ENCODE measurements at regions not wholly inside any gene's neighbourhood (a gene's known extent, or its start where the extent isn't known, plus 50 kb on each side); places are given as distances from the start of the nearest gene placed in this dataset.

- Histone ChIP-seq H3K4me3 (no peak overlapping the region), H3K4me1 (no peaks in the 10 kb centered on the region), H3K27ac (no peak overlapping the region), H3K36me3 (no peaks in the 10 kb centered on the region), H3K9me3 (no peaks in the 10 kb centered on the region), H3K27me3 (no peaks in the 10 kb centered on the region)
- TF ChIP-seq POLR2A (IDR thresholded peaks at IDR 0.05) = no peak
- TF ChIP-seq CTCF (IDR thresholded peaks at IDR 0.05) = no peak
- DNase-seq = no peak
These were observed 228.6 kb upstream of the MPDZ start for GRCh38 chr9:13508086-13508485.

GRCh38 chr9:13505797-13506196 lies 226.3 kb upstream of the MPDZ start:
- DNase-seq = no peak
- H3K36me3 ChIP-seq = no peaks in the 10 kb centered on the region
- H3K4me3 ChIP-seq = no peak overlapping the region
- no peaks in the 10 kb centered on the region for H3K9me3 ChIP-seq
- TF ChIP-seq POLR2A (IDR thresholded peaks at IDR 0.05) = no peak
- no peak for TF ChIP-seq CTCF (IDR thresholded peaks at IDR 0.05)
- no peaks in the 10 kb centered on the region for H3K27me3 ChIP-seq
- no peaks in the 10 kb centered on the region for H3K4me1 ChIP-seq
- H3K27ac ChIP-seq = no peak overlapping the region

GRCh38 chr9:13503599-13503998 lies 224.1 kb upstream of the MPDZ start:
- Histone ChIP-seq H3K36me3 (no peaks in the 10 kb centered on the region), H3K27ac (no peak overlapping the region), H3K27me3 (no peaks in the 10 kb centered on the region), H3K4me1 (no peaks in the 10 kb centered on the region), H3K9me3 (no peaks in the 10 kb centered on the region), H3K4me3 (no peak overlapping the region)
- no peak for DNase-seq
- TF ChIP-seq CTCF (IDR thresholded peaks at IDR 0.05) (no peak), POLR2A (IDR thresholded peaks at IDR 0.05) (no peak)

DNA sequence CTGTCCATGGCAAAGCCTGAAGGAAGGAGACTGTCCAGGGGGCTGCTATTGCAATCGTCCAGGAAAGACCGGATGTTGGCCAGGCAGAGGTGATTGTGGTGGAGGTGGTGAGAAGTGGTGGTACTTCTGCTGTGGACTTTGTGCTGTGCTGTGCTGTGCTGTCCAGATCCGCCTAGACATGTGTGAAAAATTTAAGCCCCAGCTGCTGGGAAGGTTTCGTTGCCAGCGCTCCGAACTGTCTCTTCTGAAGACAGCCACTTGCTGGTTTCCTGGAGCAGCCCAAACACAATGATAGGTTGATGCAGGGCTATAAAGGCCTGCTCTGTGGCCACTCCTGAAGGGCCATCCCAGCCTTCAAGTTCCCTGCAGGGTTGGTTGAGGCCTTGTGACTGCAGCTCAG lies 223.0 kb upstream of the MPDZ start:
- Histone ChIP-seq H3K4me1 (no peaks in the 10 kb centered on the region), H3K36me3 (no peaks in the 10 kb centered on the region), H3K4me3 (no peak overlapping the region), H3K27me3 (no peaks in the 10 kb centered on the region), H3K27ac (no peak overlapping the region), H3K9me3 (no peaks in the 10 kb centered on the region)
- DNase-seq = no peak
- TF ChIP-seq POLR2A (IDR thresholded peaks at IDR 0.05) (no peak), CTCF (IDR thresholded peaks at IDR 0.05) (no peak)

DNA sequence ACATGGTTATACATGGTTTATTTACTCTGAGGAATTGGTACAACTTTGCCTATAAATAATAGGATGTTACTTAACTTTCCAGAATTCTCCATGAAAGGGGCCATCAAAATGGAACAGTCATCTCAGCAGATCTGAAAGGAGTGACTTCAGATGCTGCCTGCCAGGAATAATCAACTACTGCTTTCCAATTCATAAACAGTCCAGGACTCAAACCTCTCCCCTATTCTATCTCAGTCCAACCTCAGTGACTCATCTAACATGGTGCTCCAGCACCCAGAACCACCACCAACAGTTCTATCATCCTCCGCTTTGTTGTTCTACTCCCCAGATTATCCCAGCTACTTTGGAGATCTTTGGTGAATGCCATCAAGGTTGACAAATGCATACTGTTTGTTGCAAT lies 221.5 kb upstream of the MPDZ start:
- no peak for DNase-seq

More for the DNA sequence above, 221.5 kb upstream of the MPDZ start:
- no peak for TF ChIP-seq CTCF (IDR thresholded peaks at IDR 0.05)
- TF ChIP-seq POLR2A (IDR thresholded peaks at IDR 0.05) = no peak
- Histone ChIP-seq H3K4me1 (no peaks in the 10 kb centered on the region), H3K4me3 (no peak overlapping the region), H3K27ac (no peak overlapping the region), H3K27me3 (no peaks in the 10 kb centered on the region), H3K36me3 (no peaks in the 10 kb centered on the region), H3K9me3 (no peaks in the 10 kb centered on the region)

All from Peyer's patch (tissue), 4 donors.